ENCODE measurements at regions not wholly inside any gene's neighbourhood (a gene's known extent, or its start where the extent isn't known, plus 50 kb on each side); places are given as distances from the start of the nearest gene placed in this dataset.

DNA sequence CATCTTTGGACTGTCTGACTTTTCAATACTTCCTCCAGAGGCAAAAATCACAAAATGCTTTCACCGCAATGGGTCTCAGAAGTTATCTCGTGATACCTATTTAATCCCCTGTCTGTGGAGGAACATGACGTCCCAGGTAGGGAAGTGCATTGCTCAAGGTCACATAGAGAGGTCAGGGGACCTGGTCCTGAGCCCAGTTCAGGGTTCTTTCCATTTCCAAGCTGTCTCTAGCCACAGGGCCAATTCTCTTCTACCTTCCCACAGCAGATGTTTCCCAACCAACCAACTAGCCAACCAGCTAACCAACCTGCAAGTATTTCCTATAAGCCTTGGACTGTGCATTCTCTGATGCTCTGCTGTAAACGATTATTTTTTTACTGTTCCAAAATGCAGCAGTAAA, 122.2 kb upstream of the DLG1 start:
- TF ChIP-seq TAF1 (IDR thresholded peaks at IDR 0.05; ENCODE audit: borderline replicate concordance, low read depth, low read length) (no peak), POLR2A (IDR thresholded peaks at IDR 0.05; ENCODE audit: low read depth, low read length) (no peak), POLR2AphosphoS5 (IDR thresholded peaks at IDR 0.05; ENCODE audit: low read depth, low read length) (no peak)
